ENCODE measurements at regions not wholly inside any gene's neighbourhood (a gene's known extent, or its start where the extent isn't known, plus 50 kb on each side); places are given as distances from the start of the nearest gene placed in this dataset.

DNA sequence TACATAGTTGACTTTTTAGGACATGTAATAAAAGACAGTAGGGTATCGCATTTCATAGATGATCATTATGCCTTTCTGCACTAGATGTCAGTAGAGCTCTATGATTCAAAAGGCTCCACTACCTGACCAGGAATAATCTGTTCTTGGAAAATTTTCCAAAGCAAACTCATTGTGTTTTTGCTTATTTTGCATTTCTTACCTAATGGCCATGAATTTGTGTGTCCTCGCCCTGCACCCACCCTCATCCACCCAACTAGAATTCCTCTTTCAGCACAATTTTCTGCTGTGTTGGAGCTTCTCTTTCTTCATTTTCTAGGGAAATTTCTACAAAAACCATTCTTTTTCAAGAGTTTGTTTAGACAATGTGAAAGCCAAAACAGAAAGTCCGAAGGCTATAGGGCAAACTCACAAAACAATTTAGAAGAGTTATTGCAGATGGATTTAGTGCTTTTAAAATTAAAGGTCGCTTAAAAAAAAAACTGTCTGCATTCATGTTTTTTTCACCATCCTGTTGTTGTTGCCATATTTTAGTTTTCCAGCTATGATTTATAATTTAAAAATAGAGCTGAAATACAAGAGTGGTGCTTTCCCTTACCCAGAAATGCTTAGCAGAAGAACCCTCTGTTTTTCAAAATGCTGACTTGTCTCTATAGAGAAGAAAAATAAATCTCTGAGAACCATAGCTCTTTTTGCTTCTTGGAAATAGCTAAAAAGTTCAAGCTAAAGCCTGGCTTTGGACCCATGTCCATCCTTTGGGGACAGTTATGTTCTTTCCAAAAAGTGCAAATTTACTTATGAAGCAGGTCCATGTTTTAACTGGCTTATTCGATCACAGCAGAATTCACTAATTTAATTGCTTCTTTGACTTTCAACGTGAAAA lies 183.7 kb downstream of the SPATA18 start:
- H2AFZ ChIP-seq (ENCODE audit: low read depth, low read length, poor library complexity, severe bottlenecking), result no peak overlapping the region
- ATAC-seq (peak; percentile 89), DNase-seq (ENCODE audit: low read depth, low spot score) (peak; percentile 41)
- H3K4me3 ChIP-seq (replicated peaks in 1 of 2; ENCODE audit: low read depth in 1 of 2, low read length in 2 of 2), result no peak overlapping the region
- peaks cover 19% of the 10 kb centered on the region for H3K27me3 ChIP-seq (ENCODE audit: insufficient read depth, low read length)
- no peaks in the 10 kb centered on the region for H3K9me2 ChIP-seq (ENCODE audit: insufficient read depth)
- POLR2A ChIA-PET, result no interaction called here
- no peaks in the 10 kb centered on the region for H3K79me2 ChIP-seq (ENCODE audit: insufficient read depth, low read length)
- no peak overlapping the region for H3K9ac ChIP-seq (ENCODE audit: low read length)
- BruUV-seq (replicated peaks), result no TSS peak
- no peak overlapping the region for H3K27ac ChIP-seq (ENCODE audit: low read depth, low read length)
- intact Hi-C loops (cut with micrococcal nuclease), result loop anchor here (1.0 to 5.0 kb wide), 4 partner anchors 138 to 2000 kb away; no protein-coding TSS in a partner anchor
- 0 out of 2 replicates have a peak overlapping the region, but pooled peaks have one; percentile 23 for H3K4me2 ChIP-seq (ENCODE audit: low read length)
- RAD21 ChIA-PET (ENCODE audit: low non-redundant PET in 1 of 2, low total read pairs in 2 of 2, uncharacterized antibody in 2 of 2, unreplicated experiment in 2 of 2), result interaction anchor here in 1 of 2 experiments (1.2 kb wide), 1 partner anchor 1999 kb away, joined by 3 read pairs; no protein-coding TSS in a partner anchor
- no peaks in the 10 kb centered on the region for H3K36me3 ChIP-seq (ENCODE audit: control insufficient read depth in 1 of 2, insufficient read depth in 2 of 2, low read length in 2 of 2)
- no peaks in the 10 kb centered on the region for H4K20me1 ChIP-seq (ENCODE audit: insufficient read depth)
- CTCF ChIA-PET, result interaction anchor here (1.1 to 1.6 kb wide), 4 partner anchors 141 to 2000 kb away, joined by 3 to 24 read pairs (median 14); no protein-coding TSS in a partner anchor
- H3K9me3 ChIP-seq (ENCODE audit: control insufficient read depth in 1 of 2, insufficient read depth in 1 of 2, low read depth in 1 of 2, low read length in 2 of 2), result no peaks in the 10 kb centered on the region
- TF ChIP-seq FOSL1 (IDR thresholded peaks at IDR 0.05; ENCODE audit: low read depth) (no peak), ZFX (IDR thresholded peaks at IDR 0.05) (no peak), RAD21 (IDR thresholded peaks at IDR 0.05; ENCODE audit: low read depth) (peak; percentile 79), EGR1 (IDR thresholded peaks at IDR 0.05; ENCODE audit: low read depth) (no peak), EZH2phosphoT487 (IDR thresholded peaks at IDR 0.05; ENCODE audit: borderline replicate concordance) (no peak)
- TF ChIP-seq, protein P1, sequence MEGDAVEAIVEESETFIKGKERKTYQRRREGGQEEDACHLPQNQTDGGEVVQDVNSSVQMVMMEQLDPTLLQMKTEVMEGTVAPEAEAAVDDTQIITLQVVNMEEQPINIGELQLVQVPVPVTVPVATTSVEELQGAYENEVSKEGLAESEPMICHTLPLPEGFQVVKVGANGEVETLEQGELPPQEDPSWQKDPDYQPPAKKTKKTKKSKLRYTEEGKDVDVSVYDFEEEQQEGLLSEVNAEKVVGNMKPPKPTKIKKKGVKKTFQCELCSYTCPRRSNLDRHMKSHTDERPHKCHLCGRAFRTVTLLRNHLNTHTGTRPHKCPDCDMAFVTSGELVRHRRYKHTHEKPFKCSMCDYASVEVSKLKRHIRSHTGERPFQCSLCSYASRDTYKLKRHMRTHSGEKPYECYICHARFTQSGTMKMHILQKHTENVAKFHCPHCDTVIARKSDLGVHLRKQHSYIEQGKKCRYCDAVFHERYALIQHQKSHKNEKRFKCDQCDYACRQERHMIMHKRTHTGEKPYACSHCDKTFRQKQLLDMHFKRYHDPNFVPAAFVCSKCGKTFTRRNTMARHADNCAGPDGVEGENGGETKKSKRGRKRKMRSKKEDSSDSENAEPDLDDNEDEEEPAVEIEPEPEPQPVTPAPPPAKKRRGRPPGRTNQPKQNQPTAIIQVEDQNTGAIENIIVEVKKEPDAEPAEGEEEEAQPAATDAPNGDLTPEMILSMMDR (IDR thresholded peaks at IDR 0.05 in 2 of 3, conservative IDR thresholded peaks at IDR 0.05 in 1 of 3; ENCODE audit: borderline replicate concordance in 1 of 3, insufficient read depth in 1 of 3, low read depth in 2 of 3, low read length in 2 of 3), result peak; percentile 35 to 66 (median 51); a peak in 4 of 6 replicates
- TF ChIP-seq, protein P2, sequence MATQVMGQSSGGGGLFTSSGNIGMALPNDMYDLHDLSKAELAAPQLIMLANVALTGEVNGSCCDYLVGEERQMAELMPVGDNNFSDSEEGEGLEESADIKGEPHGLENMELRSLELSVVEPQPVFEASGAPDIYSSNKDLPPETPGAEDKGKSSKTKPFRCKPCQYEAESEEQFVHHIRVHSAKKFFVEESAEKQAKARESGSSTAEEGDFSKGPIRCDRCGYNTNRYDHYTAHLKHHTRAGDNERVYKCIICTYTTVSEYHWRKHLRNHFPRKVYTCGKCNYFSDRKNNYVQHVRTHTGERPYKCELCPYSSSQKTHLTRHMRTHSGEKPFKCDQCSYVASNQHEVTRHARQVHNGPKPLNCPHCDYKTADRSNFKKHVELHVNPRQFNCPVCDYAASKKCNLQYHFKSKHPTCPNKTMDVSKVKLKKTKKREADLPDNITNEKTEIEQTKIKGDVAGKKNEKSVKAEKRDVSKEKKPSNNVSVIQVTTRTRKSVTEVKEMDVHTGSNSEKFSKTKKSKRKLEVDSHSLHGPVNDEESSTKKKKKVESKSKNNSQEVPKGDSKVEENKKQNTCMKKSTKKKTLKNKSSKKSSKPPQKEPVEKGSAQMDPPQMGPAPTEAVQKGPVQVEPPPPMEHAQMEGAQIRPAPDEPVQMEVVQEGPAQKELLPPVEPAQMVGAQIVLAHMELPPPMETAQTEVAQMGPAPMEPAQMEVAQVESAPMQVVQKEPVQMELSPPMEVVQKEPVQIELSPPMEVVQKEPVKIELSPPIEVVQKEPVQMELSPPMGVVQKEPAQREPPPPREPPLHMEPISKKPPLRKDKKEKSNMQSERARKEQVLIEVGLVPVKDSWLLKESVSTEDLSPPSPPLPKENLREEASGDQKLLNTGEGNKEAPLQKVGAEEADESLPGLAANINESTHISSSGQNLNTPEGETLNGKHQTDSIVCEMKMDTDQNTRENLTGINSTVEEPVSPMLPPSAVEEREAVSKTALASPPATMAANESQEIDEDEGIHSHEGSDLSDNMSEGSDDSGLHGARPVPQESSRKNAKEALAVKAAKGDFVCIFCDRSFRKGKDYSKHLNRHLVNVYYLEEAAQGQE (IDR thresholded peaks at IDR 0.05; ENCODE audit: low read depth), result no peak
- peaks cover 0 to 2% of the 10 kb centered on the region in 2 experiments; a peak in 1 of 4 replicates for H3K4me1 ChIP-seq (ENCODE audit: control insufficient read depth in 1 of 2, insufficient read depth in 2 of 2, low read length in 2 of 2)
